ENCODE measurements at regions not wholly inside any gene's neighbourhood (a gene's known extent, or its start where the extent isn't known, plus 50 kb on each side); places are given as distances from the start of the nearest gene placed in this dataset.

- DNase-seq (ENCODE audit: low spot score) = no peak
- no peak for TF ChIP-seq CTCF (IDR thresholded peaks at IDR 0.05; ENCODE audit: extremely low read depth, insufficient read depth, missing control alignments)
- in situ Hi-C loops (cut with MboI; ENCODE audit: low pct_unique_long_range_greater_than_20kb, low sequenced_read_pairs, unreplicated experiment) = no loop called here
Observed at GRCh38 chr4:14848229-14848628, 154.1 kb upstream of the CPEB2 start.

- no peak for DNase-seq (ENCODE audit: low spot score)
- in situ Hi-C loops (cut with MboI; ENCODE audit: low pct_unique_long_range_greater_than_20kb, low sequenced_read_pairs, unreplicated experiment) = no loop called here
- TF ChIP-seq CTCF (IDR thresholded peaks at IDR 0.05; ENCODE audit: extremely low read depth, insufficient read depth, missing control alignments) = no peak
Observed at GRCh38 chr4:14850455-14851097, 151.7 kb upstream of the CPEB2 start.

- no peak for DNase-seq (ENCODE audit: low spot score)
- no peak for TF ChIP-seq CTCF (IDR thresholded peaks at IDR 0.05; ENCODE audit: extremely low read depth, insufficient read depth, missing control alignments)
- in situ Hi-C loops (cut with MboI; ENCODE audit: low pct_unique_long_range_greater_than_20kb, low sequenced_read_pairs, unreplicated experiment) = no loop called here
Observed at GRCh38 chr4:14853176-14853943, 148.9 kb upstream of the CPEB2 start.

GRCh38 chr4:14855719-14856061 is 146.6 kb upstream of the CPEB2 start:
- no peak for DNase-seq (ENCODE audit: low spot score)
- in situ Hi-C loops (cut with MboI; ENCODE audit: low pct_unique_long_range_greater_than_20kb, low sequenced_read_pairs, unreplicated experiment) = no loop called here
- no peak for TF ChIP-seq CTCF (IDR thresholded peaks at IDR 0.05; ENCODE audit: extremely low read depth, insufficient read depth, missing control alignments)

- DNase-seq (ENCODE audit: low spot score) = peak; percentile 66
- TF ChIP-seq CTCF (IDR thresholded peaks at IDR 0.05; ENCODE audit: extremely low read depth, insufficient read depth, missing control alignments) = no peak
- in situ Hi-C loops (cut with MboI; ENCODE audit: low pct_unique_long_range_greater_than_20kb, low sequenced_read_pairs, unreplicated experiment) = no loop called here
Observed at GRCh38 chr4:14856062-14856933, 146.0 kb upstream of the CPEB2 start.

- in situ Hi-C loops (cut with MboI; ENCODE audit: low pct_unique_long_range_greater_than_20kb, low sequenced_read_pairs, unreplicated experiment) = no loop called here
- no peak for DNase-seq (ENCODE audit: low spot score)
- TF ChIP-seq CTCF (IDR thresholded peaks at IDR 0.05; ENCODE audit: extremely low read depth, insufficient read depth, missing control alignments) = no peak
Observed at GRCh38 chr4:14856934-14857235, 145.4 kb upstream of the CPEB2 start.
